ENCODE measurements at regions not wholly inside any gene's neighbourhood (a gene's known extent, or its start where the extent isn't known, plus 50 kb on each side); places are given as distances from the start of the nearest gene placed in this dataset.
A peak's percentile ranks its signal among the peaks of the same experiment; 100 is the strongest.

GRCh38 chr7:41910940-41911600 is 208.2 kb upstream of the INHBA start:
- Mint-ChIP-seq H3K4me1 (ENCODE audit: low read depth) (no peaks in the 10 kb centered on the region), H3K36me3 (ENCODE audit: insufficient read depth) (no peaks in the 10 kb centered on the region), H3K9me3 (no peaks in the 10 kb centered on the region), H3K4me3 (no peak overlapping the region), H3K27me3 (ENCODE audit: low read depth) (peaks cover 6% of the 10 kb centered on the region)
- no peak for DNase-seq
- ATAC-seq = no peak

GRCh38 chr7:41907444-41907843 is 204.6 kb upstream of the INHBA start:
- H3K27me3 Mint-ChIP-seq (ENCODE audit: low read depth) = peaks cover 6% of the 10 kb centered on the region
- no peaks in the 10 kb centered on the region for H3K4me1 Mint-ChIP-seq (ENCODE audit: low read depth)
- no peak for ATAC-seq
- H3K9me3 Mint-ChIP-seq = peaks cover 7% of the 10 kb centered on the region
- H3K36me3 Mint-ChIP-seq (ENCODE audit: insufficient read depth) = no peaks in the 10 kb centered on the region
- H3K4me3 Mint-ChIP-seq = no peak overlapping the region
- no peak for DNase-seq

GRCh38 chr7:41900532-41900931 is 197.6 kb upstream of the INHBA start:
- H3K4me1 Mint-ChIP-seq (ENCODE audit: low read depth) = no peaks in the 10 kb centered on the region
- ATAC-seq = no peak

GRCh38 chr7:41899823-41900433 is 197.0 kb upstream of the INHBA start:
- Mint-ChIP-seq H3K4me1 (ENCODE audit: low read depth) (no peaks in the 10 kb centered on the region), H3K4me3 (no peak overlapping the region), H3K36me3 (ENCODE audit: insufficient read depth) (no peaks in the 10 kb centered on the region), H3K27me3 (ENCODE audit: low read depth) (peaks cover 11% of the 10 kb centered on the region), H3K9me3 (peaks cover 7% of the 10 kb centered on the region)
- ATAC-seq (no peak), DNase-seq (no peak)

More at GRCh38 chr7:41900532-41900931, 197.6 kb upstream of the INHBA start:
- DNase-seq = no peak
- Mint-ChIP-seq H3K36me3 (ENCODE audit: insufficient read depth) (no peaks in the 10 kb centered on the region), H3K27me3 (ENCODE audit: low read depth) (peaks cover 11% of the 10 kb centered on the region), H3K9me3 (peaks cover 7% of the 10 kb centered on the region), H3K4me3 (no peak overlapping the region)

- Mint-ChIP-seq H3K4me3 (no peak overlapping the region), H3K27me3 (ENCODE audit: low read depth) (peaks cover 10% of the 10 kb centered on the region), H3K9me3 (no peaks in the 10 kb centered on the region), H3K4me1 (ENCODE audit: low read depth) (peaks cover 7% of the 10 kb centered on the region), H3K36me3 (ENCODE audit: insufficient read depth) (no peaks in the 10 kb centered on the region)
- ATAC-seq (no peak), DNase-seq (no peak)
Observed at GRCh38 chr7:41893656-41894055, 190.8 kb upstream of the INHBA start.

GRCh38 chr7:41892356-41893100 is 189.6 kb upstream of the INHBA start:
- peak; percentile 20 to 43 for ATAC-seq
- no peak for DNase-seq

GRCh38 chr7:41891950-41892349 is 189.1 kb upstream of the INHBA start:
- H3K27me3 Mint-ChIP-seq (ENCODE audit: low read depth) = peaks cover 8% of the 10 kb centered on the region
- DNase-seq (no peak), ATAC-seq (no peak)
- peaks cover 12% of the 10 kb centered on the region for H3K4me1 Mint-ChIP-seq (ENCODE audit: low read depth)
- H3K4me3 Mint-ChIP-seq = no peak overlapping the region
- H3K9me3 Mint-ChIP-seq = no peaks in the 10 kb centered on the region
- no peaks in the 10 kb centered on the region for H3K36me3 Mint-ChIP-seq (ENCODE audit: insufficient read depth)

More at GRCh38 chr7:41892356-41893100, 189.6 kb upstream of the INHBA start:
- Mint-ChIP-seq H3K4me3 (no peak overlapping the region), H3K27me3 (ENCODE audit: low read depth) (peaks cover 8% of the 10 kb centered on the region), H3K36me3 (ENCODE audit: insufficient read depth) (no peaks in the 10 kb centered on the region), H3K4me1 (ENCODE audit: low read depth) (peaks cover 12% of the 10 kb centered on the region), H3K9me3 (no peaks in the 10 kb centered on the region)

- no peak for ATAC-seq
Observed at GRCh38 chr7:41890631-41891274, 187.9 kb upstream of the INHBA start.

GRCh38 chr7:41889472-41889871 is 186.6 kb upstream of the INHBA start:
- Mint-ChIP-seq H3K27me3 (ENCODE audit: low read depth) (no peaks in the 10 kb centered on the region), H3K36me3 (ENCODE audit: insufficient read depth) (no peaks in the 10 kb centered on the region), H3K9me3 (no peaks in the 10 kb centered on the region), H3K4me1 (ENCODE audit: low read depth) (peaks cover 17% of the 10 kb centered on the region), H3K4me3 (no peak overlapping the region)
- peak in 1 of 2 donors; percentile 31 for ATAC-seq
- no peak for DNase-seq

More at GRCh38 chr7:41890631-41891274, 187.9 kb upstream of the INHBA start:
- Mint-ChIP-seq H3K4me1 (ENCODE audit: low read depth) (peaks cover 12% of the 10 kb centered on the region), H3K27me3 (ENCODE audit: low read depth) (peaks cover under 1% of the 10 kb centered on the region), H3K4me3 (no peak overlapping the region), H3K36me3 (ENCODE audit: insufficient read depth) (no peaks in the 10 kb centered on the region), H3K9me3 (no peaks in the 10 kb centered on the region)
- DNase-seq = no peak

GRCh38 chr7:41889040-41889439 is 186.2 kb upstream of the INHBA start:
- Mint-ChIP-seq H3K4me1 (ENCODE audit: low read depth) (peaks cover 17% of the 10 kb centered on the region), H3K27me3 (ENCODE audit: low read depth) (no peaks in the 10 kb centered on the region), H3K9me3 (no peaks in the 10 kb centered on the region), H3K36me3 (ENCODE audit: insufficient read depth) (no peaks in the 10 kb centered on the region), H3K4me3 (no peak overlapping the region)
- no peak for DNase-seq
- peak in 1 of 2 donors; percentile 33 for ATAC-seq

GRCh38 chr7:41887416-41887815 is 184.5 kb upstream of the INHBA start:
- ATAC-seq (no peak), DNase-seq (no peak)
- H3K4me1 Mint-ChIP-seq (ENCODE audit: low read depth) = peaks cover 26% of the 10 kb centered on the region
- peaks cover 5% of the 10 kb centered on the region for H3K9me3 Mint-ChIP-seq
- H3K27me3 Mint-ChIP-seq (ENCODE audit: low read depth) = no peaks in the 10 kb centered on the region
- no peak overlapping the region for H3K4me3 Mint-ChIP-seq
- H3K36me3 Mint-ChIP-seq (ENCODE audit: insufficient read depth) = no peaks in the 10 kb centered on the region

GRCh38 chr7:41886901-41887311 is 184.0 kb upstream of the INHBA start:
- Mint-ChIP-seq H3K4me1 (ENCODE audit: low read depth) (peaks cover 31% of the 10 kb centered on the region), H3K4me3 (no peak overlapping the region), H3K27me3 (ENCODE audit: low read depth) (no peaks in the 10 kb centered on the region), H3K9me3 (peaks cover 6% of the 10 kb centered on the region), H3K36me3 (ENCODE audit: insufficient read depth) (no peaks in the 10 kb centered on the region)
- no peak for DNase-seq
- no peak for ATAC-seq

GRCh38 chr7:41886262-41886900 is 183.5 kb upstream of the INHBA start:
- Mint-ChIP-seq H3K27me3 (ENCODE audit: low read depth) (no peaks in the 10 kb centered on the region), H3K36me3 (ENCODE audit: insufficient read depth) (no peaks in the 10 kb centered on the region)
- no peak for ATAC-seq

GRCh38 chr7:41885748-41886147 is 182.9 kb upstream of the INHBA start:
- H3K36me3 Mint-ChIP-seq (ENCODE audit: insufficient read depth) = no peaks in the 10 kb centered on the region
- no peak for ATAC-seq

More at GRCh38 chr7:41886262-41886900, 183.5 kb upstream of the INHBA start:
- Mint-ChIP-seq H3K9me3 (peaks cover 6% of the 10 kb centered on the region), H3K4me1 (ENCODE audit: low read depth) (peaks cover 36% of the 10 kb centered on the region), H3K4me3 (no peak overlapping the region)
- no peak for DNase-seq

More at GRCh38 chr7:41885748-41886147, 182.9 kb upstream of the INHBA start:
- Mint-ChIP-seq H3K9me3 (peaks cover 6% of the 10 kb centered on the region), H3K27me3 (ENCODE audit: low read depth) (no peaks in the 10 kb centered on the region), H3K4me1 (ENCODE audit: low read depth) (peaks cover 42% of the 10 kb centered on the region), H3K4me3 (no peak overlapping the region)
- no peak for DNase-seq

Measured in activated T-cell treated with anti-CD3 and anti-CD28 coated beads, Interleukin-2, amount 50 U/mL, for 4 hours (primary cell).